Testis (tissue), 2 donors: ENCODE measurements at regions not wholly inside any gene's neighbourhood (a gene's known extent, or its start where the extent isn't known, plus 50 kb on each side); places are given as distances from the start of the nearest gene placed in this dataset.

Experiments
- DNase-seq: peaks from one replicate; pipeline ENCODE4 v3.0.0-alpha.2; 2019
- H3K27ac ChIP-seq, 2 donors: fragments of 200-600 bp; sonication (generic); one replicate each; pipeline ENCODE4 v1.5.1; 2019
- H3K27me3 ChIP-seq: fragments of 200-600 bp; sonication (generic); one replicate; pipeline ENCODE4 v1.5.1; 2019
- H3K36me3 ChIP-seq: fragments of 200-600 bp; sonication (generic); one replicate; pipeline ENCODE4 v1.5.1; 2017; ENCODE audit warnings: low read depth; ENCODE audit errors: missing control alignments
- H3K4me1 ChIP-seq: fragments of 200-600 bp; sonication (generic); one replicate; pipeline ENCODE4 v1.5.1; 2019
- H3K4me3 ChIP-seq, 2 donors: fragments of 200-600 bp; sonication (generic); one replicate each; pipeline ENCODE4 v1.5.1; 2017 to 2019
- H3K9me3 ChIP-seq: fragments of 200-600 bp; sonication (generic); one replicate; pipeline ENCODE4 v1.5.1; 2017
- CTCF ChIP-seq, 3 experiments: fragments of 450-650 bp in 2 of 3; fragments of 200-600 bp in 1 of 3; sonication (generic) in 1 of 3; IDR thresholded peaks; one replicate each; pipeline ENCODE4 v1.5.1; 2016 to 2019; ENCODE audit warnings: antibody characterized with exemption in 3 of 3, mild to moderate bottlenecking in 2 of 3, moderate library complexity in 1 of 3
- POLR2A ChIP-seq: fragments of 450-650 bp; IDR thresholded peaks from one replicate; pipeline ENCODE4 v1.6.1; 2017; ENCODE audit warnings: antibody characterized with exemption, mild to moderate bottlenecking, moderate library complexity
- WGBS, 2 donors: methylation state at CpG; one replicate each; pipeline ENCODE4 v1.1.5; 2018; 5-methylcytosine and 5-hydroxymethylcytosine counted together
- intact Hi-C: fragments of 100-400 bp; cut with DNase I; formaldehyde crosslinking; loops from one replicate; pipeline ENCODE4 v1.15.1; 2023; ENCODE audit warnings: low total_unique reads

- intact Hi-C loops = no loop called here
Measured at GRCh38 chr2:211133766-211134165, 577.4 kb downstream of the CPS1 start.

GRCh38 chr2:211138551-211138950 is 582.2 kb downstream of the CPS1 start:
- Histone ChIP-seq H3K27me3 (no peaks in the 10 kb centered on the region), H3K4me3 (no peak overlapping the region), H3K4me1 (no peaks in the 10 kb centered on the region), H3K9me3 (no peaks in the 10 kb centered on the region), H3K36me3 (no peaks in the 10 kb centered on the region), H3K27ac (no peak overlapping the region)
- TF ChIP-seq POLR2A = no peak
- no peak for TF ChIP-seq CTCF (IDR thresholded peaks at IDR 0.05)
- 92 to 93% methylated on average over 5 of the region's 5 CpGs for WGBS, 2 donors
- no peak for DNase-seq
- intact Hi-C loops = no loop called here

More at GRCh38 chr2:211133766-211134165, 577.4 kb downstream of the CPS1 start:
- Histone ChIP-seq H3K9me3 (no peaks in the 10 kb centered on the region), H3K4me3 (no peak overlapping the region), H3K27ac (no peak overlapping the region), H3K4me1 (no peaks in the 10 kb centered on the region), H3K27me3 (no peaks in the 10 kb centered on the region), H3K36me3 (no peaks in the 10 kb centered on the region)
- 78 to 81% methylated on average over 1 of the region's 1 CpG for WGBS, 2 donors
- no peak for TF ChIP-seq CTCF (IDR thresholded peaks at IDR 0.05)
- TF ChIP-seq POLR2A = no peak
- DNase-seq = no peak

GRCh38 chr2:211141646-211142045 is 585.2 kb downstream of the CPS1 start:
- no peak for DNase-seq
- H3K36me3 ChIP-seq = no peaks in the 10 kb centered on the region
- no peaks in the 10 kb centered on the region for H3K27me3 ChIP-seq
- TF ChIP-seq POLR2A (no peak), CTCF (IDR thresholded peaks at IDR 0.05) (no peak)
- no peaks in the 10 kb centered on the region for H3K4me1 ChIP-seq
- no peak overlapping the region for H3K4me3 ChIP-seq
- no peak overlapping the region for H3K27ac ChIP-seq
- H3K9me3 ChIP-seq = no peaks in the 10 kb centered on the region
- 52 to 63% methylated on average over 4 of the region's 4 CpGs for WGBS, 2 donors
- intact Hi-C loops = no loop called here

GRCh38 chr2:211144078-211144477 is 587.7 kb downstream of the CPS1 start:
- no peaks in the 10 kb centered on the region for H3K36me3 ChIP-seq
- H3K27me3 ChIP-seq = no peaks in the 10 kb centered on the region
- no peak overlapping the region for H3K27ac ChIP-seq
- TF ChIP-seq POLR2A = no peak
- no peak for TF ChIP-seq CTCF (IDR thresholded peaks at IDR 0.05)
- H3K9me3 ChIP-seq = no peaks in the 10 kb centered on the region
- intact Hi-C loops = no loop called here
- no peaks in the 10 kb centered on the region for H3K4me1 ChIP-seq
- no peak overlapping the region for H3K4me3 ChIP-seq
- DNase-seq = no peak

GRCh38 chr2:211144974-211145665 is 588.7 kb downstream of the CPS1 start:
- no peak overlapping the region for H3K4me3 ChIP-seq
- H3K27me3 ChIP-seq = no peaks in the 10 kb centered on the region
- DNase-seq = no peak
- no peaks in the 10 kb centered on the region for H3K4me1 ChIP-seq
- H3K36me3 ChIP-seq = no peaks in the 10 kb centered on the region
- 85 to 89% methylated on average over 4 of the region's 4 CpGs for WGBS, 2 donors
- TF ChIP-seq CTCF (IDR thresholded peaks at IDR 0.05) (no peak), POLR2A (no peak)
- intact Hi-C loops = no loop called here
- no peak overlapping the region for H3K27ac ChIP-seq
- no peaks in the 10 kb centered on the region for H3K9me3 ChIP-seq
